ENCODE measurements at regions not wholly inside any gene's neighbourhood (a gene's known extent, or its start where the extent isn't known, plus 50 kb on each side); places are given as distances from the start of the nearest gene placed in this dataset.
A peak's percentile ranks its signal among the peaks of the same experiment; 100 is the strongest.

DNA sequence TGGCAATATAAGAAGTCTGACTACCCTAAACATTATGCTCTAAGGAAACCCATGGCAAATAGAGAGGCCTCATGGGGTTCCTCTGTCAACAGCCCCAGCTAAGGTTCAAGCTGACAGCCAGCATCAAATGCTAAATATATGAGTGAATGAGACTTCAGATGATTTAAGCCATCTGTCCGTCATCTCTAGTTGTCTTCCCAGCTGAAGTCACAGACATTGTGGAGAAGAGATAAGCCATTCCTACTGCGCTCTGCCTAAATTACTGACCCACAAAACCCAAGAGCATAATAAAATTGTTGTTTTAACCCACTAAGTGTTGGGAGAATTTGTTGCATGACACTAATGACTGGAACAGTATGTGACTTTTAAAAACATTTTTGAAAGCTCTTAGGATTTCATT, 87.3 kb upstream of the IGSF10 start:
- ATAC-seq: peak in 6 of 8 donors; percentile 28 to 83 (median 74)
- TF ChIP-seq, protein P1, sequence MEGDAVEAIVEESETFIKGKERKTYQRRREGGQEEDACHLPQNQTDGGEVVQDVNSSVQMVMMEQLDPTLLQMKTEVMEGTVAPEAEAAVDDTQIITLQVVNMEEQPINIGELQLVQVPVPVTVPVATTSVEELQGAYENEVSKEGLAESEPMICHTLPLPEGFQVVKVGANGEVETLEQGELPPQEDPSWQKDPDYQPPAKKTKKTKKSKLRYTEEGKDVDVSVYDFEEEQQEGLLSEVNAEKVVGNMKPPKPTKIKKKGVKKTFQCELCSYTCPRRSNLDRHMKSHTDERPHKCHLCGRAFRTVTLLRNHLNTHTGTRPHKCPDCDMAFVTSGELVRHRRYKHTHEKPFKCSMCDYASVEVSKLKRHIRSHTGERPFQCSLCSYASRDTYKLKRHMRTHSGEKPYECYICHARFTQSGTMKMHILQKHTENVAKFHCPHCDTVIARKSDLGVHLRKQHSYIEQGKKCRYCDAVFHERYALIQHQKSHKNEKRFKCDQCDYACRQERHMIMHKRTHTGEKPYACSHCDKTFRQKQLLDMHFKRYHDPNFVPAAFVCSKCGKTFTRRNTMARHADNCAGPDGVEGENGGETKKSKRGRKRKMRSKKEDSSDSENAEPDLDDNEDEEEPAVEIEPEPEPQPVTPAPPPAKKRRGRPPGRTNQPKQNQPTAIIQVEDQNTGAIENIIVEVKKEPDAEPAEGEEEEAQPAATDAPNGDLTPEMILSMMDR (IDR thresholded peaks at IDR 0.05): no peak
- no peak for DNase-seq
- H3K27ac ChIP-seq: peak overlapping the region in 3 of 10 donors; percentile 13 to 44 (median 25)
- no peaks in the 10 kb centered on the region for H3K36me3 ChIP-seq
- H3K4me1 ChIP-seq: peaks cover 0 to 18% (median 0%) of the 10 kb centered on the region in 9 donors
- intact Hi-C loops (cut with DNase I): loop anchor here in 1 of 10 donors (5.0 kb wide), 1 partner anchor 46 kb away; no protein-coding TSS in a partner anchor
- no peaks in the 10 kb centered on the region for H3K27me3 ChIP-seq
- H3K9me3 ChIP-seq: no peaks in the 10 kb centered on the region
- 47 to 48% methylated on average over 2 of the region's 2 CpGs for WGBS, 2 donors
- no peak overlapping the region for H3K4me3 ChIP-seq

DNA sequence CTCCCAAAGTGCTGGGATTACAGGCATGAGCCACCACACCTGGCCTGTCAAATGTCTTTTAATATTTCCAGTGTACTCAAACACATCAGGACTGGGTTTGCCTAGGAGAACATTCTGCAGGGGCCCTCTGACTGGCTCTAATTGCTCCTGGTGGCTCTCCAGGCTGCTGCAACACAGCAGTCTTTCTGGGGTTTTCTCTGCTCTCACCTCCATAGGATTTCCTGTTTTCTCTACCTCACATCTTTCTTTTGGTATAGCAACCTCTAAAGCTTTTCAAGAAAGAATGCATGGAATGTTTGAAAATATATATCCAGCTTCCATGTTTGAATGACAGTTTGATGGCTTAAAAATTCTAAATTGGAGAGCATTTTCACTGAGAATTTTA, 83.3 kb upstream of the IGSF10 start:
- Histone ChIP-seq H3K4me3 (no peak overlapping the region), H3K27ac (no peak overlapping the region), H3K36me3 (no peaks in the 10 kb centered on the region), H3K9me3 (no peaks in the 10 kb centered on the region), H3K27me3 (no peaks in the 10 kb centered on the region), H3K4me1 (peaks cover 0 to 8% (median 0%) of the 10 kb centered on the region in 9 donors)
- TF ChIP-seq, protein P1 (IDR thresholded peaks at IDR 0.05): no peak
- intact Hi-C loops (cut with DNase I): no loop called here
- DNase-seq: no peak
- no peak for ATAC-seq

DNA sequence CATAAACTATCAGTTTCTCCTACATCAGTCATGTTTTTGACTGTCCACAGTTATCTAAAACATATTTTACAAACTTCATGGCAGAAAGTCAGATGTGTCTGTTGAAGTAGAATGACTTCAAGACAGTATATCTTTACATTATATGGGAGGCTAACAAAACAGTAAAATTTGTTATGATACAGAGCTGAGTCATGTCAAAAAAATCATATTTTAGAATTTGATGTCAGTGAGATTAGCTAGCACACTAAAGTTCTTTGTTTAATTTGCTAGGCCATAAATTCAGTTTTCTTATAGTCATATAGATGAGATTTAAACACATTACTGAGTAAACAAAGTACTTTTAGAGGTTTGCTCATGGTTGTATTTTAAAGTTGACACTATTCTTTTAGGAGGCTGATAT, 80.3 kb upstream of the IGSF10 start:
- H3K27me3 ChIP-seq: no peaks in the 10 kb centered on the region
- DNase-seq (no peak), ATAC-seq (no peak)
- intact Hi-C loops (cut with DNase I): no loop called here
- H3K27ac ChIP-seq: no peak overlapping the region
- no peaks in the 10 kb centered on the region for H3K9me3 ChIP-seq
- H3K36me3 ChIP-seq: no peaks in the 10 kb centered on the region
- TF ChIP-seq, protein P1 (IDR thresholded peaks at IDR 0.05): no peak
- H3K4me3 ChIP-seq: no peak overlapping the region
- H3K4me1 ChIP-seq: peaks cover 0 to 6% (median 0%) of the 10 kb centered on the region in 9 donors

DNA sequence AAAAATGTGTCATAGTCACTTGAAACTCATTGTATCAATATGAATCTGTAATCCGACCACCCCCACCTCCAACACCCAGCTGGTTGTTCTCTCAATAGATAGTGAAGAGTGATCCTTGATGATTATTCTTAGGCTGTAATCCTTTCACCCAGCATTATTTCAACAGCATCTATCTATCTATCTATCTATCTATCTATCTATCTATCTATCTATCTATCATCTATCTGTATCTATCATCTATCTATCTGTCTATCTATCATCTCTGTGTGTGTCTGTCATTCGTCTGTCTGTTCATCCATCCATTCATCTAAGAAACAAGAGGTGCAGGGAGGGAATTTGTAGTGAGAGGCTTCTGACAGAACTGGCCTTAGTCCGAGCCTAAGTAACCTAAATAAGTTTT, 78.7 kb upstream of the IGSF10 start:
- WGBS, 2 donors: 79 to 81% methylated on average over 3 of the region's 3 CpGs
- no peak overlapping the region for H3K4me3 ChIP-seq
- H3K27ac ChIP-seq: peak overlapping the region in 4 of 10 donors; percentile 59 to 63 (median 62)
- intact Hi-C loops (cut with DNase I): no loop called here
- H3K36me3 ChIP-seq: no peaks in the 10 kb centered on the region
- H3K27me3 ChIP-seq: no peaks in the 10 kb centered on the region
- peaks cover 0 to 7% (median 0%) of the 10 kb centered on the region in 9 donors for H3K4me1 ChIP-seq
- H3K9me3 ChIP-seq: no peaks in the 10 kb centered on the region
- TF ChIP-seq, protein P1 (IDR thresholded peaks at IDR 0.05): no peak
- ATAC-seq: no peak
- no peak for DNase-seq
